ENCODE measurements at regions not wholly inside any gene's neighbourhood (a gene's known extent, or its start where the extent isn't known, plus 50 kb on each side); places are given as distances from the start of the nearest gene placed in this dataset.

- no peak for DNase-seq (ENCODE audit: low read depth in 3 of 3)
Observed at GRCh38 chr3:103055021-103055520, 620.3 kb downstream of the ZPLD1 start.

GRCh38 chr3:103056542-103056941 lies 621.7 kb downstream of the ZPLD1 start:
- DNase-seq (ENCODE audit: low read depth in 3 of 3) = no peak

GRCh38 chr3:103057003-103057402 lies 622.2 kb downstream of the ZPLD1 start:
- no peak for DNase-seq (ENCODE audit: low read depth in 3 of 3)

GRCh38 chr3:103057487-103057886 lies 622.7 kb downstream of the ZPLD1 start:
- DNase-seq (ENCODE audit: low read depth in 3 of 3) = no peak

GRCh38 chr3:103059432-103059831 lies 624.6 kb downstream of the ZPLD1 start:
- DNase-seq (ENCODE audit: low read depth in 3 of 3) = no peak

- DNase-seq (ENCODE audit: low read depth in 3 of 3) = no peak
Observed at GRCh38 chr3:103060242-103060641, 625.4 kb downstream of the ZPLD1 start.

- DNase-seq (ENCODE audit: low read depth in 3 of 3) = no peak
Observed at GRCh38 chr3:103067963-103068362, 633.1 kb downstream of the ZPLD1 start.

GRCh38 chr3:103075282-103075681 lies 640.5 kb downstream of the ZPLD1 start:
- DNase-seq (ENCODE audit: low read depth in 3 of 3) = no peak

- DNase-seq (ENCODE audit: low read depth in 3 of 3) = no peak
Observed at GRCh38 chr3:103077910-103078309, 643.1 kb downstream of the ZPLD1 start.

GRCh38 chr3:103082501-103082900 lies 647.7 kb downstream of the ZPLD1 start:
- no peak for DNase-seq (ENCODE audit: low read depth in 3 of 3)

- no peak for DNase-seq (ENCODE audit: low read depth in 3 of 3)
Observed at GRCh38 chr3:103083848-103084631, 649.2 kb downstream of the ZPLD1 start.

- DNase-seq (ENCODE audit: low read depth in 3 of 3) = no peak
Observed at GRCh38 chr3:103085465-103085864, 650.6 kb downstream of the ZPLD1 start.

- no peak for DNase-seq (ENCODE audit: low read depth in 3 of 3)
Observed at GRCh38 chr3:103089758-103090157, 654.9 kb downstream of the ZPLD1 start.

- no peak for DNase-seq (ENCODE audit: low read depth in 3 of 3)
Observed at GRCh38 chr3:103105206-103105605, 670.4 kb downstream of the ZPLD1 start.

GRCh38 chr3:103112273-103112672 lies 677.5 kb downstream of the ZPLD1 start:
- no peak for DNase-seq (ENCODE audit: low read depth in 3 of 3)

- DNase-seq (ENCODE audit: low read depth in 3 of 3) = no peak
Observed at GRCh38 chr3:103126115-103126514, 691.3 kb downstream of the ZPLD1 start.

GRCh38 chr3:103127098-103127630 lies 692.3 kb downstream of the ZPLD1 start:
- no peak for DNase-seq (ENCODE audit: low read depth in 3 of 3)

- no peak for DNase-seq (ENCODE audit: low read depth in 3 of 3)
Observed at GRCh38 chr3:103127737-103128136, 692.9 kb downstream of the ZPLD1 start.

GRCh38 chr3:103134023-103134724 lies 699.4 kb downstream of the ZPLD1 start:
- no peak for DNase-seq (ENCODE audit: low read depth in 3 of 3)

GRCh38 chr3:103136621-103137020 lies 701.8 kb downstream of the ZPLD1 start:
- DNase-seq (ENCODE audit: low read depth in 3 of 3) = no peak

- DNase-seq (ENCODE audit: low read depth in 3 of 3) = no peak
Observed at GRCh38 chr3:103137830-103138229, 703.0 kb downstream of the ZPLD1 start.

- DNase-seq (ENCODE audit: low read depth in 3 of 3) = no peak
Observed at GRCh38 chr3:103158183-103158582, 723.4 kb downstream of the ZPLD1 start.

- DNase-seq (ENCODE audit: low read depth in 3 of 3) = no peak
Observed at GRCh38 chr3:103166890-103167289, 732.1 kb downstream of the ZPLD1 start.

Measured in stimulated activated CD4-positive, alpha-beta T cell treated with anti-CD3 and anti-CD28 coated beads, TNF-alpha, amount 100 ng/mL, for 48 hours (primary cell).